ENCODE measurements at regions not wholly inside any gene's neighbourhood (a gene's known extent, or its start where the extent isn't known, plus 50 kb on each side); places are given as distances from the start of the nearest gene placed in this dataset.

- FAIRE-seq (no peak), DNase-seq (ENCODE audit: insufficient read length, low spot score) (no peak)
- TF ChIP-seq POU2F2 (IDR thresholded peaks at IDR 0.05; ENCODE audit: low read depth, low read length) (no peak), TAF1 (IDR thresholded peaks at IDR 0.05; ENCODE audit: low read depth, low read length) (no peak), POLR2AphosphoS5 (IDR thresholded peaks at IDR 0.05; ENCODE audit: low read depth, low read length) (no peak), SPI1 (IDR thresholded peaks at IDR 0.05; ENCODE audit: low read depth, low read length) (no peak), POLR2A (IDR thresholded peaks at IDR 0.05; ENCODE audit: low read depth, low read length) (no peak)
Observed at GRCh38 chr13:68160466-68160865, 930.3 kb upstream of the PCDH9 start.

- FAIRE-seq (no peak), DNase-seq (ENCODE audit: insufficient read length, low spot score) (no peak)
- no peak for TF ChIP-seq POU2F2 (IDR thresholded peaks at IDR 0.05; ENCODE audit: low read depth, low read length)
- no peak for TF ChIP-seq POLR2AphosphoS5 (IDR thresholded peaks at IDR 0.05; ENCODE audit: low read depth, low read length)
- TF ChIP-seq PAX5 (IDR thresholded peaks at IDR 0.05; ENCODE audit: insufficient read depth, low read length, severe bottlenecking): no peak
- no peak for TF ChIP-seq TAF1 (IDR thresholded peaks at IDR 0.05; ENCODE audit: low read depth, low read length)
Observed at GRCh38 chr13:68152414-68152813, 922.3 kb upstream of the PCDH9 start.

GRCh38 chr13:68145852-68146251 lies 915.7 kb upstream of the PCDH9 start:
- FAIRE-seq: no peak
- no peak for DNase-seq (ENCODE audit: insufficient read length, low spot score)
- TF ChIP-seq SPI1 (IDR thresholded peaks at IDR 0.05; ENCODE audit: low read depth, low read length): no peak
- TF ChIP-seq POU2F2 (IDR thresholded peaks at IDR 0.05; ENCODE audit: low read depth, low read length): no peak
- TF ChIP-seq POLR2A (IDR thresholded peaks at IDR 0.05; ENCODE audit: low read depth, low read length): no peak
- TF ChIP-seq PAX5 (IDR thresholded peaks at IDR 0.05; ENCODE audit: insufficient read depth, low read length, severe bottlenecking): no peak
- no peak for TF ChIP-seq POLR2AphosphoS5 (IDR thresholded peaks at IDR 0.05; ENCODE audit: low read depth, low read length)
- no peak for TF ChIP-seq TAF1 (IDR thresholded peaks at IDR 0.05; ENCODE audit: low read depth, low read length)

- DNase-seq (ENCODE audit: insufficient read length, low spot score) (no peak), FAIRE-seq (no peak)
- TF ChIP-seq SPI1 (IDR thresholded peaks at IDR 0.05; ENCODE audit: low read depth, low read length) (no peak), POLR2A (IDR thresholded peaks at IDR 0.05; ENCODE audit: low read depth, low read length) (no peak), TAF1 (IDR thresholded peaks at IDR 0.05; ENCODE audit: low read depth, low read length) (no peak), POU2F2 (IDR thresholded peaks at IDR 0.05; ENCODE audit: low read depth, low read length) (no peak), POLR2AphosphoS5 (IDR thresholded peaks at IDR 0.05; ENCODE audit: low read depth, low read length) (no peak), PAX5 (IDR thresholded peaks at IDR 0.05; ENCODE audit: insufficient read depth, low read length, severe bottlenecking) (no peak)
Observed at GRCh38 chr13:68128297-68128915, 898.3 kb upstream of the PCDH9 start.

DNA sequence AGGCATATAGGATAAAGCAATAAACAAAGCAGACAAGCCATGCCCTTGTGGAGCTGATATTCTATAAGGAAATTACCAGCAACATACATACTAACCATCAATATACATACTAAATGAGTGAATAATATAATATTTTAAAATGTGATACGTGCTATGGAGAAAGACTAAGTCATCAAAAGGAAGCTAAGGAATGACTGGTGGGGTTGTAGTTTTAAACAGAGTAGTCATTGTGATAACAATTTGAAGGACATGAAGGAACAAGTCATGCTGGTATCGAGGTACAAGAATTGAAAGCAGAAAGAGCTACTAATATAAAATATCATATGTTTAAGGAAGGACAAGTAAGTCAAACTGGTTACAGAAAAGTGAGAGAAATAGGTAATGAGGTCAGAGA lies 894.9 kb upstream of the PCDH9 start:
- no peak for FAIRE-seq
- DNase-seq (ENCODE audit: insufficient read length, low spot score): no peak
- TF ChIP-seq PAX5 (IDR thresholded peaks at IDR 0.05; ENCODE audit: insufficient read depth, low read length, severe bottlenecking) (no peak), POLR2AphosphoS5 (IDR thresholded peaks at IDR 0.05; ENCODE audit: low read depth, low read length) (no peak), SPI1 (IDR thresholded peaks at IDR 0.05; ENCODE audit: low read depth, low read length) (no peak), POLR2A (IDR thresholded peaks at IDR 0.05; ENCODE audit: low read depth, low read length) (no peak), TAF1 (IDR thresholded peaks at IDR 0.05; ENCODE audit: low read depth, low read length) (no peak), POU2F2 (IDR thresholded peaks at IDR 0.05; ENCODE audit: low read depth, low read length) (no peak)

DNA sequence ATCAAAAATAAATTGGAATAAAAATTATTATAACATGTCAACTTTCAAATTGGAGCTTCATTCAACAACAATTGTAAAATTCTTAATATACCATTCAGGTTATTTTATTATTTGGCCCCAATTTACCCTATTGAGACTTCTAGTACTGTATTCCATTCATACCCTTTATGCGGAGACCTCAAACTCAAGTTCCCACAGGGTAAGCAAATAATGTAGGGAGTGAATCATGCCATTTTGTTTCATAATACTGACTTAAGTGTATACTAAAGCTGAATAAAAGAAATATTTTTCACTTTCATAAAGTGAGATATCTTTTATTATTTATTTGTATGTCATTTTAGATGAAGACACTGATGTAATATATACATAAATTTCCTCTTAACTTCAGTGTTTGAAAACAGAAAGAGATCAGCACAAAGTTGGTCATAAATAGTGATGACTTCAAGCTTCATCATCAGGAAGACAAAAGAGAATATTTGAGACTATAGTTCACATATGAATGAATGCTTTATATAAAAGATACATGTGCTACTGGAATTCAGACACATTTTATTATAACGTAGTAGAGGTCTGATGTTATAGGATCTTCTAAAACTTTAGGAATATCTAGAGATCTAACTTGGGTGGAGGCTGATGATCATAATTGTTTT lies 894.4 kb upstream of the PCDH9 start:
- DNase-seq (ENCODE audit: insufficient read length, low spot score): no peak
- TF ChIP-seq POLR2A (IDR thresholded peaks at IDR 0.05; ENCODE audit: low read depth, low read length): no peak
- no peak for TF ChIP-seq PAX5 (IDR thresholded peaks at IDR 0.05; ENCODE audit: insufficient read depth, low read length, severe bottlenecking)
- TF ChIP-seq POU2F2 (IDR thresholded peaks at IDR 0.05; ENCODE audit: low read depth, low read length): no peak
- no peak for TF ChIP-seq TAF1 (IDR thresholded peaks at IDR 0.05; ENCODE audit: low read depth, low read length)
- no peak for FAIRE-seq

DNA sequence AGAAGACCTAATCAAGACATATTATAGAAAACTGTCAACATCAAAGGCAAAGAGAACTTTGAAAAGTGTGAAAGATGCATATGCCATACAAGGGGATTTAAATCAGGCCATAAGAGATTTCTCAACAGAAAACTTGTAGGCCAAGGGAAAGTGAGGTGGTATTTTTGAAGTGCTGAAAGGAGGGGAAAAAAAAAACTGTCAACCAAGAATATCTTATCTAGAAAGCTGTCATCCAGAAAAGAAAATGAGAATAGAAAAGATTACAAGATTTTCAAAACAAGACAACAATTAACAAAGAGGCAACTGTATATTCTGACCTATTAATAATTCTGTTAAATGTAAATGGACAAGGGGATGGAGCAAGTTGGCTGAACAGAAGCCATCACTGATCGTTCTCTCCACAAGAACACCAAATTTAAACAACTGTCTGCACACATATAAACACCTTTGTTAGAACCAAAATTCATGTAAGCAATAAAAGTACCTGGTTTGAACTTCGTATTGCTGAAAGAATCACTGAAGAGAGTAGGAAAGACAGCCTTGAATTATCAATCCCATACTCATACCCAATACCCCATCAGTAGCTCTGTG lies 880.1 kb upstream of the PCDH9 start:
- FAIRE-seq (no peak), DNase-seq (ENCODE audit: insufficient read length, low spot score) (no peak)
- TF ChIP-seq TAF1 (IDR thresholded peaks at IDR 0.05; ENCODE audit: low read depth, low read length) (no peak), POU2F2 (IDR thresholded peaks at IDR 0.05; ENCODE audit: low read depth, low read length) (no peak), POLR2A (IDR thresholded peaks at IDR 0.05; ENCODE audit: low read depth, low read length) (no peak), POLR2AphosphoS5 (IDR thresholded peaks at IDR 0.05; ENCODE audit: low read depth, low read length) (no peak), PAX5 (IDR thresholded peaks at IDR 0.05; ENCODE audit: insufficient read depth, low read length, severe bottlenecking) (no peak), SPI1 (IDR thresholded peaks at IDR 0.05; ENCODE audit: low read depth, low read length) (no peak)

DNA sequence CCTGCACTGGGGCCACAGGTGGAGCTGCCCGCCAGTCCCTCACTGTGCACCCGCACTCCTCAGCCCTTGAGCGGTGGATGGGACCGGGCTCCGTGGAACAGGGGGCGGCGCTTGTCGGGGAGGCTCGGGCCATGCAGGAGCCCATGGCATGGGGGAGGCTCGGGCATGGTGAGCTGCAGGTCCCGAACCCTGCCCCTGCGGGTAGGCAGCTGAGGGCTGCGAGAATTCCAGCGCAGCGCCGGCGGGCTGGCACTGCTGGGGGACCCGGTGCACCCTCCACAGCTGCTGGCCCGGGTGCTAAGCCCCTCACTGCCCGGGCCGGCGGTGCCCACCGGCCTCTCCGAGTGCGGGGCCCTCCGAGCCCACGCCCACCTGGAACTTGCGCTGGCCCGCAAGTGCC lies 877.5 kb upstream of the PCDH9 start:
- DNase-seq (ENCODE audit: insufficient read length, low spot score) (no peak), FAIRE-seq (no peak)
- TF ChIP-seq POU2F2 (IDR thresholded peaks at IDR 0.05; ENCODE audit: low read depth, low read length) (no peak), PAX5 (IDR thresholded peaks at IDR 0.05; ENCODE audit: insufficient read depth, low read length, severe bottlenecking) (no peak), SPI1 (IDR thresholded peaks at IDR 0.05; ENCODE audit: low read depth, low read length) (no peak), POLR2AphosphoS5 (IDR thresholded peaks at IDR 0.05; ENCODE audit: low read depth, low read length) (no peak)

GRCh38 chr13:68099631-68100030 lies 869.5 kb upstream of the PCDH9 start:
- DNase-seq (ENCODE audit: insufficient read length, low spot score) (no peak), FAIRE-seq (no peak)
- TF ChIP-seq SPI1 (IDR thresholded peaks at IDR 0.05; ENCODE audit: low read depth, low read length): no peak
- TF ChIP-seq POLR2AphosphoS5 (IDR thresholded peaks at IDR 0.05; ENCODE audit: low read depth, low read length): no peak
- no peak for TF ChIP-seq TAF1 (IDR thresholded peaks at IDR 0.05; ENCODE audit: low read depth, low read length)
- no peak for TF ChIP-seq PAX5 (IDR thresholded peaks at IDR 0.05; ENCODE audit: insufficient read depth, low read length, severe bottlenecking)
- TF ChIP-seq POLR2A (IDR thresholded peaks at IDR 0.05; ENCODE audit: low read depth, low read length): no peak
- TF ChIP-seq POU2F2 (IDR thresholded peaks at IDR 0.05; ENCODE audit: low read depth, low read length): no peak
